BLaER1 (cell line): ENCODE measurements at regions not wholly inside any gene's neighbourhood (a gene's known extent, or its start where the extent isn't known, plus 50 kb on each side); places are given as distances from the start of the nearest gene placed in this dataset.

ENCODE experiments used
- H3K27ac ChIP-seq: shearing (Covaris generic); formaldehyde crosslinking; 2 replicates; pipeline ENCODE4 v1.8.1; 2022
- H3K27me3 ChIP-seq: shearing (Covaris generic); formaldehyde crosslinking; 2 replicates; pipeline ENCODE4 v1.8.1; 2022
- H3K36me3 ChIP-seq: shearing (Covaris generic); formaldehyde crosslinking; 2 replicates; pipeline ENCODE4 v1.8.1; 2022
- H3K4me1 ChIP-seq: shearing (Covaris generic); formaldehyde crosslinking; 2 replicates; pipeline ENCODE4 v1.8.1; 2022
- H3K4me2 ChIP-seq: shearing (Covaris generic); formaldehyde crosslinking; 2 replicates; pipeline ENCODE4 v1.8.1; 2022
- H3K4me3 ChIP-seq: shearing (Covaris generic); formaldehyde crosslinking; 2 replicates; pipeline ENCODE4 v1.8.1; 2022
- H3K9ac ChIP-seq: shearing (Covaris generic); formaldehyde crosslinking; 2 replicates; pipeline ENCODE4 v1.8.1; 2022
- H3K9me3 ChIP-seq: shearing (Covaris generic); formaldehyde crosslinking; 2 replicates; pipeline ENCODE4 v1.8.1; 2022
- H4K20me1 ChIP-seq: shearing (Covaris generic); formaldehyde crosslinking; 2 replicates; pipeline ENCODE4 v1.8.1; 2022
- Cebpa-rat ChIP-seq: shearing (Covaris generic); IDR thresholded peaks from 2 replicates; pipeline ENCODE4 v1.8.1; 2022

- H3K4me1 ChIP-seq = no peaks in the 10 kb centered on the region
- TF ChIP-seq Cebpa-rat = no peak
- H3K4me3 ChIP-seq = no peak overlapping the region
- no peaks in the 10 kb centered on the region for H3K27me3 ChIP-seq
- no peak overlapping the region for H3K4me2 ChIP-seq
- no peak overlapping the region for H3K27ac ChIP-seq
- no peaks in the 10 kb centered on the region for H3K36me3 ChIP-seq
- no peak overlapping the region for H3K9ac ChIP-seq
- no peaks in the 10 kb centered on the region for H4K20me1 ChIP-seq
- H3K9me3 ChIP-seq = no peaks in the 10 kb centered on the region
Observed at GRCh38 chr1:191634801-191635508, 523.3 kb upstream of the RGS18 start.

GRCh38 chr1:191636345-191636744, 521.9 kb upstream of the RGS18 start:
- no peak for TF ChIP-seq Cebpa-rat
- no peak overlapping the region for H3K27ac ChIP-seq
- no peak overlapping the region for H3K9ac ChIP-seq
- H3K36me3 ChIP-seq = no peaks in the 10 kb centered on the region
- no peaks in the 10 kb centered on the region for H3K4me1 ChIP-seq
- H3K27me3 ChIP-seq = no peaks in the 10 kb centered on the region
- no peaks in the 10 kb centered on the region for H4K20me1 ChIP-seq
- no peak overlapping the region for H3K4me3 ChIP-seq
- no peaks in the 10 kb centered on the region for H3K9me3 ChIP-seq
- no peak overlapping the region for H3K4me2 ChIP-seq

- H3K9ac ChIP-seq = no peak overlapping the region
- no peaks in the 10 kb centered on the region for H3K9me3 ChIP-seq
- H4K20me1 ChIP-seq = no peaks in the 10 kb centered on the region
- H3K4me3 ChIP-seq = no peak overlapping the region
- H3K36me3 ChIP-seq = no peaks in the 10 kb centered on the region
- no peak for TF ChIP-seq Cebpa-rat
- H3K27me3 ChIP-seq = no peaks in the 10 kb centered on the region
- H3K4me1 ChIP-seq = no peaks in the 10 kb centered on the region
- H3K27ac ChIP-seq = no peak overlapping the region
- H3K4me2 ChIP-seq = no peak overlapping the region
Observed at GRCh38 chr1:191641420-191642260, 516.6 kb upstream of the RGS18 start.

- Histone ChIP-seq H4K20me1 (no peaks in the 10 kb centered on the region), H3K9me3 (no peaks in the 10 kb centered on the region), H3K27ac (no peak overlapping the region), H3K4me2 (no peak overlapping the region), H3K27me3 (no peaks in the 10 kb centered on the region), H3K36me3 (no peaks in the 10 kb centered on the region), H3K4me3 (no peak overlapping the region), H3K4me1 (no peaks in the 10 kb centered on the region), H3K9ac (no peak overlapping the region)
- TF ChIP-seq Cebpa-rat = no peak
Observed at GRCh38 chr1:191643060-191643459, 515.2 kb upstream of the RGS18 start.

- Histone ChIP-seq H3K36me3 (no peaks in the 10 kb centered on the region), H4K20me1 (no peaks in the 10 kb centered on the region), H3K4me2 (no peak overlapping the region), H3K4me3 (no peak overlapping the region), H3K27ac (no peak overlapping the region), H3K9ac (no peak overlapping the region), H3K4me1 (peaks cover 16% of the 10 kb centered on the region), H3K27me3 (no peaks in the 10 kb centered on the region), H3K9me3 (no peaks in the 10 kb centered on the region; the same call in 1 of the 2 replicates)
- no peak for TF ChIP-seq Cebpa-rat
Observed at GRCh38 chr1:191648939-191649338, 509.3 kb upstream of the RGS18 start.

GRCh38 chr1:191662051-191662450, 496.2 kb upstream of the RGS18 start:
- no peak for TF ChIP-seq Cebpa-rat
- no peak overlapping the region for H3K4me2 ChIP-seq
- H3K27me3 ChIP-seq = no peaks in the 10 kb centered on the region
- no peak overlapping the region for H3K9ac ChIP-seq
- H3K4me1 ChIP-seq = no peaks in the 10 kb centered on the region; the same call in 1 of the 2 replicates
- no peaks in the 10 kb centered on the region for H3K9me3 ChIP-seq
- H4K20me1 ChIP-seq = no peaks in the 10 kb centered on the region
- no peak overlapping the region for H3K27ac ChIP-seq
- H3K4me3 ChIP-seq = no peak overlapping the region
- no peaks in the 10 kb centered on the region for H3K36me3 ChIP-seq

GRCh38 chr1:191662746-191663145, 495.5 kb upstream of the RGS18 start:
- Histone ChIP-seq H3K27ac (no peak overlapping the region), H3K27me3 (no peaks in the 10 kb centered on the region), H3K4me2 (no peak overlapping the region), H3K4me3 (no peak overlapping the region), H3K9me3 (no peaks in the 10 kb centered on the region), H3K9ac (no peak overlapping the region), H4K20me1 (no peaks in the 10 kb centered on the region), H3K36me3 (no peaks in the 10 kb centered on the region), H3K4me1 (no peaks in the 10 kb centered on the region; the same call in 1 of the 2 replicates)
- TF ChIP-seq Cebpa-rat = no peak

GRCh38 chr1:191668525-191668924, 489.7 kb upstream of the RGS18 start:
- H3K27ac ChIP-seq = no peak overlapping the region
- H3K4me2 ChIP-seq = no peak overlapping the region
- H3K4me1 ChIP-seq = no peaks in the 10 kb centered on the region

GRCh38 chr1:191669629-191670028, 488.6 kb upstream of the RGS18 start:
- Histone ChIP-seq H3K4me2 (no peak overlapping the region), H3K27me3 (no peaks in the 10 kb centered on the region)
- no peak for TF ChIP-seq Cebpa-rat

More at GRCh38 chr1:191668525-191668924, 489.7 kb upstream of the RGS18 start:
- H3K36me3 ChIP-seq = no peaks in the 10 kb centered on the region
- H3K9me3 ChIP-seq = no peaks in the 10 kb centered on the region
- TF ChIP-seq Cebpa-rat = no peak
- H3K4me3 ChIP-seq = no peak overlapping the region
- no peaks in the 10 kb centered on the region for H3K27me3 ChIP-seq
- H3K9ac ChIP-seq = no peak overlapping the region
- H4K20me1 ChIP-seq = no peaks in the 10 kb centered on the region

GRCh38 chr1:191671236-191671635, 487.0 kb upstream of the RGS18 start:
- Histone ChIP-seq H3K36me3 (no peaks in the 10 kb centered on the region), H3K4me2 (no peak overlapping the region), H4K20me1 (no peaks in the 10 kb centered on the region), H3K4me3 (no peak overlapping the region), H3K4me1 (no peaks in the 10 kb centered on the region), H3K9me3 (no peaks in the 10 kb centered on the region), H3K27me3 (no peaks in the 10 kb centered on the region), H3K27ac (no peak overlapping the region), H3K9ac (no peak overlapping the region)
- no peak for TF ChIP-seq Cebpa-rat

More at GRCh38 chr1:191669629-191670028, 488.6 kb upstream of the RGS18 start:
- no peaks in the 10 kb centered on the region for H4K20me1 ChIP-seq
- H3K4me3 ChIP-seq = no peak overlapping the region
- no peak overlapping the region for H3K9ac ChIP-seq
- H3K9me3 ChIP-seq = no peaks in the 10 kb centered on the region
- no peak overlapping the region for H3K27ac ChIP-seq
- no peaks in the 10 kb centered on the region for H3K4me1 ChIP-seq
- no peaks in the 10 kb centered on the region for H3K36me3 ChIP-seq
